Mucosa of descending colon (tissue), 3 donors: ENCODE measurements at regions not wholly inside any gene's neighbourhood (a gene's known extent, or its start where the extent isn't known, plus 50 kb on each side); places are given as distances from the start of the nearest gene placed in this dataset.

ENCODE experiments used
- ATAC-seq: fragments of 200-7000 bp; cut with Tn5 transposase; one replicate; pipeline ENCODE4 v1.9.1; 2020; ENCODE audit warnings: mild to moderate bottlenecking, moderate library complexity
- DNase-seq, 3 donors: peaks; one replicate each; pipeline ENCODE4 v3.0.0-alpha.2; 2020
- H3K36me3 ChIP-seq: fragments of 200-600 bp; one replicate; pipeline ENCODE4 v1.8.0; 2021; ENCODE audit warnings: low read depth, mild to moderate bottlenecking
- H3K4me1 ChIP-seq: fragments of 200-600 bp; one replicate; pipeline ENCODE4 v1.8.0; 2021; ENCODE audit warnings: low read depth, mild to moderate bottlenecking
- H3K4me3 ChIP-seq: fragments of 200-600 bp; one replicate; pipeline ENCODE4 v1.8.0; 2021; ENCODE audit warnings: mild to moderate bottlenecking
- H3K9me3 ChIP-seq: fragments of 200-600 bp; one replicate; pipeline ENCODE4 v1.8.0; 2021; ENCODE audit warnings: mild to moderate bottlenecking
- CTCF ChIP-seq: fragments of 200-600 bp; IDR thresholded peaks from one replicate; pipeline ENCODE4 v1.8.0; 2022; ENCODE audit warnings: antibody characterized with exemption, mild to moderate bottlenecking
- intact Hi-C, 2 donors: fragments of 100-400 bp; cut with DNase I in 1 of 2; cut with micrococcal nuclease in 1 of 2; formaldehyde crosslinking; loops; one replicate each; pipeline versions ENCODE4 v1.11.0 to v1.11.1; 2022; cut with DNase I, micrococcal nuclease
- donor health status: DM: no; HTN: no; CAD: no; lungs with moderate emphysema.
- donor health status: DM: no; HTN: no; CAD: no.
- donor health status: DM: no; HTN: yes; CAD: no.

GRCh38 chr1:195482137-195482536 lies 1126.1 kb downstream of the KCNT2 start:
- no peak overlapping the region for H3K4me3 ChIP-seq
- no peaks in the 10 kb centered on the region for H3K9me3 ChIP-seq
- DNase-seq (no peak), ATAC-seq (no peak)
- H3K4me1 ChIP-seq = no peaks in the 10 kb centered on the region
- intact Hi-C loops = no loop called here
- no peak for TF ChIP-seq CTCF
- no peaks in the 10 kb centered on the region for H3K36me3 ChIP-seq

GRCh38 chr1:195481293-195481692 lies 1126.9 kb downstream of the KCNT2 start:
- ATAC-seq (no peak), DNase-seq (no peak)
- Histone ChIP-seq H3K4me1 (no peaks in the 10 kb centered on the region), H3K9me3 (no peaks in the 10 kb centered on the region), H3K4me3 (no peak overlapping the region), H3K36me3 (no peaks in the 10 kb centered on the region)
- TF ChIP-seq CTCF = no peak
- intact Hi-C loops = no loop called here

GRCh38 chr1:195475568-195475967 lies 1132.7 kb downstream of the KCNT2 start:
- Histone ChIP-seq H3K36me3 (no peaks in the 10 kb centered on the region), H3K4me1 (no peaks in the 10 kb centered on the region), H3K4me3 (no peak overlapping the region), H3K9me3 (no peaks in the 10 kb centered on the region)
- TF ChIP-seq CTCF = no peak
- intact Hi-C loops = no loop called here
- ATAC-seq (no peak), DNase-seq (no peak)

- no peaks in the 10 kb centered on the region for H3K9me3 ChIP-seq
- no peaks in the 10 kb centered on the region for H3K36me3 ChIP-seq
- DNase-seq (no peak), ATAC-seq (no peak)
- H3K4me1 ChIP-seq = no peaks in the 10 kb centered on the region
- intact Hi-C loops = no loop called here
- H3K4me3 ChIP-seq = no peak overlapping the region
- TF ChIP-seq CTCF = no peak
These were observed 1135.9 kb downstream of the KCNT2 start for GRCh38 chr1:195472291-195472690.

- ATAC-seq (no peak), DNase-seq (no peak)
- no peaks in the 10 kb centered on the region for H3K36me3 ChIP-seq
- intact Hi-C loops = no loop called here
- H3K4me3 ChIP-seq = no peak overlapping the region
- H3K4me1 ChIP-seq = no peaks in the 10 kb centered on the region
- peaks cover 2% of the 10 kb centered on the region for H3K9me3 ChIP-seq
- no peak for TF ChIP-seq CTCF
These were observed 1141.6 kb downstream of the KCNT2 start for GRCh38 chr1:195466639-195467038.

- no peak overlapping the region for H3K4me3 ChIP-seq
- no peak for TF ChIP-seq CTCF
- no peaks in the 10 kb centered on the region for H3K4me1 ChIP-seq
- intact Hi-C loops = no loop called here
- peak; percentile 40 for ATAC-seq
- peaks cover 2% of the 10 kb centered on the region for H3K9me3 ChIP-seq
- no peaks in the 10 kb centered on the region for H3K36me3 ChIP-seq
- no peak for DNase-seq
These were observed 1145.6 kb downstream of the KCNT2 start for GRCh38 chr1:195462646-195463045.
